ENCODE measurements at regions not wholly inside any gene's neighbourhood (a gene's known extent, or its start where the extent isn't known, plus 50 kb on each side); places are given as distances from the start of the nearest gene placed in this dataset.

DNA sequence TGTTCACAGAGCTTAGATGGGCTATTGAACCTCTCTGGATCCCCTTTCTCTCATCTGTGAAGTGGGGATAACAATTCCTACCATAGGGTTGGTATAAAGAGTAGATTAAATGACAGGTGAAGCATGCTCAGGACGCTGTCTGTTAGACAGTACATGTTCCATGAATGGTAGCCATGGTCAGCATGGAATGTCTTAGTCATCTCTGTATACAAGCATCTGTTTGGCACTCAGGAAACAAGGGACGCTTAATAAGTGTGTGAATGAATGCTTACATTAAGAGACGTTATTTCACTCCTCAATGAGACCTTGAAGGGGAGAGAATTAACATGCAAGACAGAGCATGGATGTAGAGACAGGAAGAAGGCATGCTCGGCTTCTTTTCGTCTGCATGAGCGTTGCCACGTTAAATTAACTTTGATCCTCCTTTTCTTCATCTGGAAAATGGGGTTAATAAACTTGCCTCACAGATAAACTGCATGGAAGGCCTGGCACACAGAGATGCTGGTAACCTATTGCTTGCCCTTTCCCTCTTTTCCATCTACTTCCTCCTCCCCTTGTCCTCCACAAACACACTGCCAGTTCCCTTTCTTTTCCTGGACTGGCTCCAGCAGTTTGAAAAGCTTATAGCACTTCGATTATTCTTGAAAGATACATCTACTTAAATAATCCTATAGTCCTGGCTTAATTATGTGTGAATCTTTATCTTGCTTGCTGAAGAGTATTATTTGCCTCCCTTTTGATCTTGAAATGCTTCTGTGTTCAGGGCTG is 267.2 kb upstream of the MTNR1B start:
- no peak for DNase-seq (ENCODE audit: low spot score)
- no peaks in the 10 kb centered on the region for H3K9me3 Mint-ChIP-seq (ENCODE audit: unreplicated experiment)
- TF ChIP-seq, protein P1, sequence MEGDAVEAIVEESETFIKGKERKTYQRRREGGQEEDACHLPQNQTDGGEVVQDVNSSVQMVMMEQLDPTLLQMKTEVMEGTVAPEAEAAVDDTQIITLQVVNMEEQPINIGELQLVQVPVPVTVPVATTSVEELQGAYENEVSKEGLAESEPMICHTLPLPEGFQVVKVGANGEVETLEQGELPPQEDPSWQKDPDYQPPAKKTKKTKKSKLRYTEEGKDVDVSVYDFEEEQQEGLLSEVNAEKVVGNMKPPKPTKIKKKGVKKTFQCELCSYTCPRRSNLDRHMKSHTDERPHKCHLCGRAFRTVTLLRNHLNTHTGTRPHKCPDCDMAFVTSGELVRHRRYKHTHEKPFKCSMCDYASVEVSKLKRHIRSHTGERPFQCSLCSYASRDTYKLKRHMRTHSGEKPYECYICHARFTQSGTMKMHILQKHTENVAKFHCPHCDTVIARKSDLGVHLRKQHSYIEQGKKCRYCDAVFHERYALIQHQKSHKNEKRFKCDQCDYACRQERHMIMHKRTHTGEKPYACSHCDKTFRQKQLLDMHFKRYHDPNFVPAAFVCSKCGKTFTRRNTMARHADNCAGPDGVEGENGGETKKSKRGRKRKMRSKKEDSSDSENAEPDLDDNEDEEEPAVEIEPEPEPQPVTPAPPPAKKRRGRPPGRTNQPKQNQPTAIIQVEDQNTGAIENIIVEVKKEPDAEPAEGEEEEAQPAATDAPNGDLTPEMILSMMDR (IDR thresholded peaks at IDR 0.05; ENCODE audit: unreplicated experiment): no peak
- H3K27me3 Mint-ChIP-seq (ENCODE audit: unreplicated experiment): peaks cover 6% of the 10 kb centered on the region
- peaks cover 5% of the 10 kb centered on the region for H3K36me3 Mint-ChIP-seq (ENCODE audit: low read depth, unreplicated experiment)
- H3K4me1 Mint-ChIP-seq (ENCODE audit: unreplicated experiment): peaks cover 25% of the 10 kb centered on the region
- no peak overlapping the region for H3K27ac Mint-ChIP-seq (ENCODE audit: unreplicated experiment)
- H3K4me3 Mint-ChIP-seq (ENCODE audit: unreplicated experiment): no peak overlapping the region

DNA sequence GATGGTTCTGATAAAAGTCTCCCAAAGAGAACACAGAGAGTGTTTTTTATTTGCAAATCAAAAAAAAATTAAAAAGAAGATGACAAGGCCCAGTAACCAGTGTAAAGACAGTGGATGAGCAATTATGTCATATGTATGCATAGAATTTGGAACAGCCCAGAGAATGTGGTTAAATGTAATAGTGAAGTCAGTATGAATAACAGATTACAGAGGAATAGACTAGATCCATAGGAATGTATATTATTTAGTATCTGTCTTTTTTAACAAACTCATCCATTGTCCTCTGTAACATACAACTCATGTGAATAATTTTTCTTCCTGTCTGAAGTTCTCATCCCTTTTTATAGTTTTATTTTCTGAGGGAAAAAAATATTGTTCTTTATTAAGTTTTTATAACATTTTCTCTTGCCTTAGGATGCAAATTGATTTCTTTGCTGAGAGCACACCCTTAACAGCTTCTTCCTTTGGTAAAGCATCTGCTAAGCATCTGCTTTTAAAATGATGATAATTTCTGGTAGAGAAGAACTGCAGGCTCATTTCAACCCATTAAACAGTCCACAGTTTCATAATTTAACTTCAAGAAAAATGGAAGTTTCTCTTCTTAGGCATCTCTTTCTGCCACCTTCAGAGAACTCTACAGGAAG is 266.5 kb upstream of the MTNR1B start:
- Mint-ChIP-seq H3K4me1 (ENCODE audit: unreplicated experiment) (peaks cover 31% of the 10 kb centered on the region), H3K4me3 (ENCODE audit: unreplicated experiment) (no peak overlapping the region), H3K36me3 (ENCODE audit: low read depth, unreplicated experiment) (peaks cover 5% of the 10 kb centered on the region), H3K9me3 (ENCODE audit: unreplicated experiment) (no peaks in the 10 kb centered on the region), H3K27ac (ENCODE audit: unreplicated experiment) (no peak overlapping the region), H3K27me3 (ENCODE audit: unreplicated experiment) (peaks cover 6% of the 10 kb centered on the region)
- TF ChIP-seq, protein P1 (IDR thresholded peaks at IDR 0.05; ENCODE audit: unreplicated experiment): no peak
- DNase-seq (ENCODE audit: low spot score): no peak

DNA sequence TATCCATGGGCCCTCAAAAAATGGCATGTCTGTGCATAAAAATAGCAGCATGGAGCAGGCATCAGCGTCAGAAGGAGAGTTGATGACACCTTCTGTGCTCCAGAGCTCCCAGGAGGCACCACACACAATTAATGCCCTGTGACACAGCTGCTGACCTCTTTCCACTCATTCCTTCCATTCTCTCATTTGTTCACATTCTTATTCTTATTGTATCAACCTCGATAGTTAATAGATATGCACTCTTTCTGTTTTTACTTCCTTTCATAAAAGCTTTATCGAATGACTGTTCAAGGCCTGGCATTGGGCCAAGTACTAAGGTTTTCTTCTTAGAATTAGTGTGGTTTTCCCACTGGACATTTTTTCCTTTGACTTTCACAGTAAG is 266.0 kb upstream of the MTNR1B start:
- TF ChIP-seq, protein P1 (IDR thresholded peaks at IDR 0.05; ENCODE audit: unreplicated experiment): no peak
- Mint-ChIP-seq H3K4me3 (ENCODE audit: unreplicated experiment) (no peak overlapping the region), H3K9me3 (ENCODE audit: unreplicated experiment) (no peaks in the 10 kb centered on the region), H3K27me3 (ENCODE audit: unreplicated experiment) (peaks cover 6% of the 10 kb centered on the region), H3K4me1 (ENCODE audit: unreplicated experiment) (peaks cover 29% of the 10 kb centered on the region), H3K27ac (ENCODE audit: unreplicated experiment) (no peak overlapping the region), H3K36me3 (ENCODE audit: low read depth, unreplicated experiment) (peaks cover 5% of the 10 kb centered on the region)
- DNase-seq (ENCODE audit: low spot score): no peak

DNA sequence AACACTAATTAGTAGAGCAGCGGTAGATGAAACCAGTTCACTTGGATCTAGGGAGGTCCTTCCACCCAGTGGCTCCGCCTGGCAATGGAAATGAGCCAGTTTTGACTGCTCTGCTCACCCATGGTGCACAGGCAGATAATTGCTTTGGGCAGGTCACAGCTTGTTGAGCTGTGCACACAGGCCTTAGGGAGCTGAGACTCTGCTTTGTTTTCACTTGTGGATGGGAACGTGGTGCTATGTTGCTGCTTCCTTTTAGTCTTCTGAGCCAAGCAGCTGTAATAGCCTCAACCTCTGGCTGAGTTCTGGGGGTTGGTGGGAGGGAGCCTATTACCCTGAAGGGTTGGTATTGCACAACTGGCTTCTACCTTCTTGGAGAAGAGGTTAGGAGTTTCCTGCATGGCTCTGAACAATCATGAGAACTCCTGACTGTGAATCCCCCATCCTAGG is 262.3 kb upstream of the MTNR1B start:
- Mint-ChIP-seq H3K27ac (ENCODE audit: unreplicated experiment) (no peak overlapping the region), H3K4me3 (ENCODE audit: unreplicated experiment) (no peak overlapping the region), H3K9me3 (ENCODE audit: unreplicated experiment) (no peaks in the 10 kb centered on the region), H3K4me1 (ENCODE audit: unreplicated experiment) (peaks cover 26% of the 10 kb centered on the region), H3K27me3 (ENCODE audit: unreplicated experiment) (peaks cover 6% of the 10 kb centered on the region), H3K36me3 (ENCODE audit: low read depth, unreplicated experiment) (peaks cover 5% of the 10 kb centered on the region)
- DNase-seq (ENCODE audit: low spot score): no peak
- TF ChIP-seq, protein P1 (IDR thresholded peaks at IDR 0.05; ENCODE audit: unreplicated experiment): no peak

DNA sequence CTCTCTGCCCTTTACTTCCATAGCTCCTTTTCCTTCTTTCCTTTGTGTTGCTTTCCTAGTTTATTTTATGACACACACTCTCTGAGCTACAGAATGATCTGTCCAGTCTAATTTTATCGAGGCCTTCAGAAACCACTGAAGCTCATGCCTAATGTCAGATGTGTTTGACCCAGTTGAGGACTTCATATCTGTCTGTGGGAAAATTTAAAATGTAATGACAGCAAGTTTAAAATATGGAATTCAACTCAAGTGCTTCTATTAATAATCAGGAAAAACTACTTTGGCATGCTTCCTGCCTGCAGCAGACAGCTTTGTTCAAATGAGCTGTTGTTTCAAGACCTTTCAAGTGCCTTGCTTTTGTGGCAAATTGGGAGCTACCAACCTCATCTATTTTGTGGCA is 261.8 kb upstream of the MTNR1B start:
- Mint-ChIP-seq H3K27ac (ENCODE audit: unreplicated experiment) (no peak overlapping the region), H3K27me3 (ENCODE audit: unreplicated experiment) (peaks cover 6% of the 10 kb centered on the region), H3K9me3 (ENCODE audit: unreplicated experiment) (no peaks in the 10 kb centered on the region), H3K4me1 (ENCODE audit: unreplicated experiment) (peaks cover 24% of the 10 kb centered on the region), H3K4me3 (ENCODE audit: unreplicated experiment) (no peak overlapping the region), H3K36me3 (ENCODE audit: low read depth, unreplicated experiment) (peaks cover 5% of the 10 kb centered on the region)
- no peak for DNase-seq (ENCODE audit: low spot score)
- TF ChIP-seq, protein P1 (IDR thresholded peaks at IDR 0.05; ENCODE audit: unreplicated experiment): no peak

Data from endothelial cell (in vitro differentiated cells).